Nephron progenitor cell (in vitro differentiated cells): ENCODE measurements at regions not wholly inside any gene's neighbourhood (a gene's known extent, or its start where the extent isn't known, plus 50 kb on each side); places are given as distances from the start of the nearest gene placed in this dataset.
A peak's percentile ranks its signal among the peaks of the same experiment; 100 is the strongest.

Experiments
- DNase-seq: peaks from one replicate; pipeline ENCODE4 v3.0.0; 2021
- H3K27ac Mint-ChIP-seq: 2 replicates; pipeline ENCODE4 v1.8.0; 2021; ENCODE audit warnings: mild to moderate bottlenecking, moderate library complexity, mixed read lengths
- H3K27me3 Mint-ChIP-seq: 2 replicates; pipeline ENCODE4 v1.8.0; 2021; ENCODE audit warnings: mild to moderate bottlenecking, low read depth, mixed read lengths; ENCODE audit not compliant: poor library complexity
- H3K36me3 Mint-ChIP-seq: 2 replicates; pipeline ENCODE4 v1.8.0; 2021; ENCODE audit warnings: low read depth, mixed read lengths
- H3K4me1 Mint-ChIP-seq: 2 replicates; pipeline ENCODE4 v1.8.0; 2021; ENCODE audit warnings: mixed read lengths
- H3K4me3 Mint-ChIP-seq: 2 replicates; pipeline ENCODE4 v1.8.0; 2021; ENCODE audit warnings: mild to moderate bottlenecking, moderate library complexity, mixed read lengths
- H3K9me3 Mint-ChIP-seq: 2 replicates; pipeline ENCODE4 v1.8.0; 2021; ENCODE audit warnings: mild to moderate bottlenecking, moderate library complexity, mixed read lengths
- TF ChIP-seq, protein P1 (sequence below): fragments of 200-600 bp; sonication (generic); IDR thresholded peaks from 2 replicates; pipeline ENCODE4 v1.5.0; 2021; ENCODE audit warnings: antibody characterized with exemption

DNA sequence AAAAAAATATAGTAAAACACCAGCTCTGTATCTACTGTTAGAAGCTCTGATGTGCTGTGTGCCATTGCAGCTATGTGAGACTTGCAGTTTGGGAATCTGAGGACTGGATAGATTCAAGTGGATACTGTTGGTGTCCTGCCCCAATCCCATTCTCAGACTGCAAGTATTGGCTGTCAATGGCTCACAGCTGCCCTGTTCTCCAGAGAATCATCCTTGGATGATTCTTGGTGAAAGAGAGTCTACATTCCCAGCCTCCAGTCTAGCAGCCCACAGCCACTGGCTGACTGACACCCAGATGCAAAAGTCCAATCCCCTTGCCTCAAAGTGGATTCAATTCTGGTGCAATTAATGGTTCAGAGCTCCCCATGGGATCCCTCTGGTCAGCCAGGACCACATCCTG lies 206.1 kb upstream of the MTNR1B start:
- no peak for DNase-seq
- Mint-ChIP-seq H3K27me3 (peaks cover 3% of the 10 kb centered on the region), H3K4me3 (no peak overlapping the region), H3K9me3 (no peaks in the 10 kb centered on the region), H3K27ac (peak overlapping the region; percentile 91), H3K36me3 (peaks cover 53% of the 10 kb centered on the region), H3K4me1 (peaks cover 72% of the 10 kb centered on the region)
- TF ChIP-seq, protein P1, sequence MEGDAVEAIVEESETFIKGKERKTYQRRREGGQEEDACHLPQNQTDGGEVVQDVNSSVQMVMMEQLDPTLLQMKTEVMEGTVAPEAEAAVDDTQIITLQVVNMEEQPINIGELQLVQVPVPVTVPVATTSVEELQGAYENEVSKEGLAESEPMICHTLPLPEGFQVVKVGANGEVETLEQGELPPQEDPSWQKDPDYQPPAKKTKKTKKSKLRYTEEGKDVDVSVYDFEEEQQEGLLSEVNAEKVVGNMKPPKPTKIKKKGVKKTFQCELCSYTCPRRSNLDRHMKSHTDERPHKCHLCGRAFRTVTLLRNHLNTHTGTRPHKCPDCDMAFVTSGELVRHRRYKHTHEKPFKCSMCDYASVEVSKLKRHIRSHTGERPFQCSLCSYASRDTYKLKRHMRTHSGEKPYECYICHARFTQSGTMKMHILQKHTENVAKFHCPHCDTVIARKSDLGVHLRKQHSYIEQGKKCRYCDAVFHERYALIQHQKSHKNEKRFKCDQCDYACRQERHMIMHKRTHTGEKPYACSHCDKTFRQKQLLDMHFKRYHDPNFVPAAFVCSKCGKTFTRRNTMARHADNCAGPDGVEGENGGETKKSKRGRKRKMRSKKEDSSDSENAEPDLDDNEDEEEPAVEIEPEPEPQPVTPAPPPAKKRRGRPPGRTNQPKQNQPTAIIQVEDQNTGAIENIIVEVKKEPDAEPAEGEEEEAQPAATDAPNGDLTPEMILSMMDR: no peak

GRCh38 chr11:92764128-92764527 lies 205.3 kb upstream of the MTNR1B start:
- DNase-seq: no peak
- H3K4me3 Mint-ChIP-seq: no peak overlapping the region
- H3K27me3 Mint-ChIP-seq: peaks cover 3% of the 10 kb centered on the region
- TF ChIP-seq, protein P1: no peak
- H3K36me3 Mint-ChIP-seq: peaks cover 57% of the 10 kb centered on the region
- H3K27ac Mint-ChIP-seq: peak overlapping the region; percentile 93
- peaks cover 72% of the 10 kb centered on the region for H3K4me1 Mint-ChIP-seq
- H3K9me3 Mint-ChIP-seq: no peaks in the 10 kb centered on the region

DNA sequence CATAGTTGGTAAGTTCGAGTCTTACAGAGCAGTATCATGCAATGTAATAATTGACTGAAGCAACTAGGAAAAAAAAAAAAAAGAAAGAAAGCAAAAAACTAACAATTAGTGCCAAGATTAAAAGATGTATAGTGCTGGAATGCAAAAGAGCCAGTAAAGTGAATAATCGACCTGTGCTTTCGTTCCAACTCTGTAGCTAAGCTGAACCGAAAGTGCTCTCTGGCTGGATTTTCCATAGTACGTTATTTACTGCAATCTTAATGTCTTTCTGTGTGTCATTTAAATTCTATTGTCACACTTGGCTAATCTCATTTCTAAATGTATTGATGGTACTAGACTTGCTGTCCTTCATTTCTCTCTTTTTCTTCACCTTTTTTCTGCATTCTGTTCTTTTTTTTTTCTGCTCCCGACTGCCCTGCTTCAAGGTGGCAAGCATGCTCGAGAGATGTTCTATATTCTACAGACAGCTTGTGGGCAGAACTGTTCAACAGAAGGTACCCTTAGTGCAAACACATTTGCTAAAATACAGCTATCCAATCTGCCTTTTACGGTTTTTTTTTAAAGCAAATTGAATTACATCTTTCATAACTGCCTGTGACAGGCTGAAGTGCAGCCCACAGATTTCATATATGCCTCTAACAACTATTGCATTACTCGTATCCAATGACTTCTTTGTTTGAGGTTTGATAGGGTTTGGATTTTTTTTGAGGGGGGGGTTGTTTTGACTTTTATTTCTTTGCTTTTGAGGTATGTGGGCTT lies 204.2 kb upstream of the MTNR1B start:
- Mint-ChIP-seq H3K4me1 (peaks cover 70% of the 10 kb centered on the region), H3K27ac (peak overlapping the region; percentile 98), H3K27me3 (peaks cover 6% of the 10 kb centered on the region), H3K9me3 (no peaks in the 10 kb centered on the region), H3K36me3 (peaks cover 68% of the 10 kb centered on the region), H3K4me3 (peak overlapping the region; percentile 71)
- no peak for DNase-seq
- TF ChIP-seq, protein P1: no peak

GRCh38 chr11:92765965-92766371 lies 203.5 kb upstream of the MTNR1B start:
- Mint-ChIP-seq H3K36me3 (peaks cover 68% of the 10 kb centered on the region), H3K27ac (peak overlapping the region; percentile 98), H3K9me3 (no peaks in the 10 kb centered on the region), H3K4me1 (peaks cover 72% of the 10 kb centered on the region), H3K4me3 (peak overlapping the region; percentile 71), H3K27me3 (peaks cover 6% of the 10 kb centered on the region)
- DNase-seq: peak; percentile 46
- TF ChIP-seq, protein P1: no peak

GRCh38 chr11:92766698-92767097 lies 202.8 kb upstream of the MTNR1B start:
- Mint-ChIP-seq H3K27ac (peak overlapping the region; percentile 98), H3K4me3 (no peak overlapping the region)

More at GRCh38 chr11:92766698-92767097, 202.8 kb upstream of the MTNR1B start:
- Mint-ChIP-seq H3K27me3 (peaks cover 8% of the 10 kb centered on the region), H3K4me1 (peaks cover 80% of the 10 kb centered on the region), H3K9me3 (no peaks in the 10 kb centered on the region), H3K36me3 (peaks cover 63% of the 10 kb centered on the region)
- no peak for DNase-seq
- TF ChIP-seq, protein P1: no peak
